Transverse colon (tissue), 4 donors: ENCODE measurements at regions not wholly inside any gene's neighbourhood (a gene's known extent, or its start where the extent isn't known, plus 50 kb on each side); places are given as distances from the start of the nearest gene placed in this dataset.

Experiments
- POLR2AphosphoS5 ChIP-seq, 3 donors: sonication (generic); formaldehyde crosslinking; IDR thresholded peaks; one replicate each; pipeline ENCODE4 v1.6.1; 2016; ENCODE audit warnings: antibody characterized with exemption in 3 of 3
- TF ChIP-seq, protein P1 (sequence below), 5 experiments: fragments of 200-600 bp in 3 of 5; fragments of 450-650 bp in 2 of 5; sonication (generic) in 3 of 5; IDR thresholded peaks; 1 replicate in 2 of 5; 2 replicates in 3 of 5; pipeline ENCODE4 v1.5.1; 2016 to 2017; ENCODE audit warnings: antibody characterized with exemption in 5 of 5, inconsistent platforms in 3 of 5, mild to moderate bottlenecking in 2 of 5, moderate library complexity in 1 of 5

DNA sequence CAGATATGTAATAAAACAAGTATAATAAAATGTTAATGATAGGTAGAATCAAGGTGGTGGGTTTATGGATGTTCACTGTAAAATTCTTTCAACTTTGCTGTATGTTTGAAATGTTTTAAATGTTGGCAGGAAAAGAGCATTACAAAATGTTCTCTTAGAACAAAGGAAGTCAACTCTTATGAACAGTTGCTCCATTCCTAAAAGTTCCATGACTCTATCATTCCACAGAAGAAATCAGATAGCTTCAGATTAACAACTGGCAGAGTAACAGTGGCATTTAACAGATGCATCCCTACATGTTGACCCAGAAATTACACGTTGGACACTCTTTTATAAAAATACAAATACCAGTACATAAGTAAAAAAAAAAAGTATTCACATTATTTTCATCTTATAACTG lies 2023.7 kb downstream of the ARAP2 start:
- TF ChIP-seq, protein P1, sequence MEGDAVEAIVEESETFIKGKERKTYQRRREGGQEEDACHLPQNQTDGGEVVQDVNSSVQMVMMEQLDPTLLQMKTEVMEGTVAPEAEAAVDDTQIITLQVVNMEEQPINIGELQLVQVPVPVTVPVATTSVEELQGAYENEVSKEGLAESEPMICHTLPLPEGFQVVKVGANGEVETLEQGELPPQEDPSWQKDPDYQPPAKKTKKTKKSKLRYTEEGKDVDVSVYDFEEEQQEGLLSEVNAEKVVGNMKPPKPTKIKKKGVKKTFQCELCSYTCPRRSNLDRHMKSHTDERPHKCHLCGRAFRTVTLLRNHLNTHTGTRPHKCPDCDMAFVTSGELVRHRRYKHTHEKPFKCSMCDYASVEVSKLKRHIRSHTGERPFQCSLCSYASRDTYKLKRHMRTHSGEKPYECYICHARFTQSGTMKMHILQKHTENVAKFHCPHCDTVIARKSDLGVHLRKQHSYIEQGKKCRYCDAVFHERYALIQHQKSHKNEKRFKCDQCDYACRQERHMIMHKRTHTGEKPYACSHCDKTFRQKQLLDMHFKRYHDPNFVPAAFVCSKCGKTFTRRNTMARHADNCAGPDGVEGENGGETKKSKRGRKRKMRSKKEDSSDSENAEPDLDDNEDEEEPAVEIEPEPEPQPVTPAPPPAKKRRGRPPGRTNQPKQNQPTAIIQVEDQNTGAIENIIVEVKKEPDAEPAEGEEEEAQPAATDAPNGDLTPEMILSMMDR (IDR thresholded peaks at IDR 0.05) = no peak
- no peak for TF ChIP-seq POLR2AphosphoS5 (IDR thresholded peaks at IDR 0.05)
